ENCODE measurements at regions not wholly inside any gene's neighbourhood (a gene's known extent, or its start where the extent isn't known, plus 50 kb on each side); places are given as distances from the start of the nearest gene placed in this dataset.
"Not testable (repeated sequence)": the region's sequence is repeated elsewhere in the genome, so short reads cannot be mapped to it uniquely, and the experiment has no call there.

- Histone ChIP-seq H3K4me3 (no peak overlapping the region), H3K27ac (no peak overlapping the region), H3K27me3 (no peaks in the 10 kb centered on the region), H3K9me3 (peaks cover 0 to 19% (median 3%) of the 10 kb centered on the region in 12 donors), H3K36me3 (no peaks in the 10 kb centered on the region), H3K4me1 (no peaks in the 10 kb centered on the region)
- TF ChIP-seq POLR2A (IDR thresholded peaks at IDR 0.05), result no peak
- TF ChIP-seq CTCF (IDR thresholded peaks at IDR 0.05), result no peak
- ATAC-seq (no peak), DNase-seq (no peak)
- intact Hi-C loops (cut with DNase I), result no loop called here
- 71 to 81% (median 72%) methylated on average over 5 of the region's 5 CpGs for WGBS, 4 donors
These were observed 173.5 kb downstream of the ADAM29 start for GRCh38 chr4:175091649-175092048.

GRCh38 chr4:175092114-175092513, 174.0 kb downstream of the ADAM29 start:
- peak in 1 of 5 donors; percentile 49 for DNase-seq
- H3K9me3 ChIP-seq, result peaks cover 0 to 19% (median 3%) of the 10 kb centered on the region in 12 donors
- H3K36me3 ChIP-seq, result no peaks in the 10 kb centered on the region
- H3K27me3 ChIP-seq, result no peaks in the 10 kb centered on the region
- peak in 1 of 4 donors; percentile 39 for ATAC-seq
- intact Hi-C loops (cut with DNase I), result no loop called here
- no peak overlapping the region for H3K4me3 ChIP-seq
- no peak overlapping the region for H3K27ac ChIP-seq
- no peak for TF ChIP-seq CTCF (IDR thresholded peaks at IDR 0.05)
- no peak for TF ChIP-seq POLR2A (IDR thresholded peaks at IDR 0.05)
- 78 to 97% (median 93%) methylated on average over 11 to 20 of the region's 20 CpGs for WGBS, 4 donors
- H3K4me1 ChIP-seq, result no peaks in the 10 kb centered on the region

- peaks cover 0 to 19% (median 3%) of the 10 kb centered on the region in 12 donors for H3K9me3 ChIP-seq
- H3K27me3 ChIP-seq; H3K27ac ChIP-seq; H3K4me3 ChIP-seq; DNase-seq; H3K4me1 ChIP-seq; ATAC-seq; H3K36me3 ChIP-seq; intact Hi-C loops (cut with DNase I): not testable (repeated sequence)
- 72 to 86% (median 79%) methylated on average over 9 of the region's 9 CpGs for WGBS, 4 donors
These were observed 174.9 kb downstream of the ADAM29 start for GRCh38 chr4:175093055-175093454.

- H3K27ac ChIP-seq, result no peak overlapping the region
- WGBS, 4 donors, result 70 to 78% (median 74%) methylated on average over 2 of the region's 2 CpGs
- no peaks in the 10 kb centered on the region for H3K36me3 ChIP-seq
- no peaks in the 10 kb centered on the region for H3K27me3 ChIP-seq
- TF ChIP-seq CTCF (IDR thresholded peaks at IDR 0.05) (no peak), POLR2A (IDR thresholded peaks at IDR 0.05) (no peak)
- H3K4me3 ChIP-seq, result no peak overlapping the region
- ATAC-seq, result no peak
- peaks cover 0 to 6% (median 0%) of the 10 kb centered on the region in 12 donors for H3K9me3 ChIP-seq
- H3K4me1 ChIP-seq, result no peaks in the 10 kb centered on the region
- intact Hi-C loops (cut with DNase I), result no loop called here
- DNase-seq, result no peak
These were observed 185.2 kb downstream of the ADAM29 start for GRCh38 chr4:175103403-175103802.

- no peaks in the 10 kb centered on the region for H3K27me3 ChIP-seq
- ATAC-seq, result no peak
- intact Hi-C loops (cut with DNase I), result no loop called here
- no peak for DNase-seq
- no peaks in the 10 kb centered on the region for H3K36me3 ChIP-seq
- peaks cover 0 to 33% (median 18%) of the 10 kb centered on the region in 12 donors for H3K9me3 ChIP-seq
- no peaks in the 10 kb centered on the region for H3K4me1 ChIP-seq
- WGBS, 4 donors, result 76 to 82% (median 77%) methylated on average over 2 of the region's 2 CpGs
- TF ChIP-seq POLR2A (IDR thresholded peaks at IDR 0.05) (no peak), CTCF (IDR thresholded peaks at IDR 0.05) (no peak)
- no peak overlapping the region for H3K4me3 ChIP-seq
- no peak overlapping the region for H3K27ac ChIP-seq
These were observed 188.1 kb downstream of the ADAM29 start for GRCh38 chr4:175106301-175106700.
